Ascending aorta (tissue), 2 donors: ENCODE measurements at regions not wholly inside any gene's neighbourhood (a gene's known extent, or its start where the extent isn't known, plus 50 kb on each side); places are given as distances from the start of the nearest gene placed in this dataset.

Experiments
- DNase-seq, 2 donors: peaks; one replicate each; pipeline ENCODE4 v3.0.0-alpha.2; 2019; ENCODE audit warnings: low spot score in 2 of 2
- H3K27ac ChIP-seq, 2 donors: fragments of 200-600 bp; sonication (generic); one replicate each; pipeline ENCODE4 v1.5.1; 2016 to 2017; ENCODE audit warnings: mild to moderate bottlenecking in 1 of 2
- H3K27me3 ChIP-seq: fragments of 200-600 bp; sonication (generic); one replicate; pipeline ENCODE4 v1.5.1; 2017
- H3K36me3 ChIP-seq, 2 donors: fragments of 200-600 bp; sonication (generic); one replicate each; pipeline ENCODE4 v1.5.1; 2016
- H3K4me1 ChIP-seq, 2 donors: fragments of 200-600 bp; sonication (generic); one replicate each; pipeline ENCODE4 v1.5.1; 2016 to 2017; ENCODE audit warnings: mild to moderate bottlenecking in 1 of 2
- H3K4me3 ChIP-seq, 2 donors: fragments of 200-600 bp; sonication (generic); one replicate each; pipeline ENCODE4 v1.5.1; 2016 to 2017; ENCODE audit warnings: mild to moderate bottlenecking in 1 of 2
- H3K9me3 ChIP-seq, 2 donors: fragments of 200-600 bp; sonication (generic); one replicate each; pipeline ENCODE4 v1.5.1; 2016
- CTCF ChIP-seq, 3 experiments: fragments of 200-600 bp in 2 of 3; fragments of 450-650 bp in 1 of 3; sonication (generic) in 2 of 3; IDR thresholded peaks; one replicate each; pipeline ENCODE4 v1.5.1; 2016 to 2019; ENCODE audit warnings: antibody characterized with exemption in 3 of 3, mild to moderate bottlenecking in 1 of 3, moderate library complexity in 1 of 3
- intact Hi-C: fragments of 100-400 bp; cut with DNase I; formaldehyde crosslinking; loops from one replicate; pipeline ENCODE4 v1.15.1; 2023

DNA sequence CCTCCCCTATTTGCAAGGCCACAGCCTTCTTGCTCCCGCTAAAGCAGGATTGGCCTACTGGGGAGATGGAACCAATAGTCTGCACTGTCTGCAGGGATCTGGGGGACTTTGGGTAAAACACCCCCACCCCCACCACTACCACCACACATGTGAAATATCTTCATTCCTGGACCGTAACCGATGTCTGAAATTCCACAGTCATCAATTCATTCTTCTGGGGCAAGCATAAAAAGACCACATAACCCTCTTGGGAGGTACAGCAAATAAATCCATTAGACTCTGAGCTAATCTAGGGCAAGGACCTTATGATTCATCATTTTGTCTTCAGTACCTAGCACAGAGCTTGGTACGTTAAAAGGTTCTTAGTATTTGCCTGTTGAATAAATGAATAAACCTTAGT lies 307.8 kb downstream of the GPAM start:
- Histone ChIP-seq H3K4me3 (no peak overlapping the region), H3K4me1 (no peaks in the 10 kb centered on the region), H3K27ac (no peak overlapping the region), H3K27me3 (no peaks in the 10 kb centered on the region), H3K36me3 (no peaks in the 10 kb centered on the region), H3K9me3 (no peaks in the 10 kb centered on the region)
- DNase-seq, result no peak
- TF ChIP-seq CTCF (IDR thresholded peaks at IDR 0.05), result no peak
- intact Hi-C loops, result no loop called here

DNA sequence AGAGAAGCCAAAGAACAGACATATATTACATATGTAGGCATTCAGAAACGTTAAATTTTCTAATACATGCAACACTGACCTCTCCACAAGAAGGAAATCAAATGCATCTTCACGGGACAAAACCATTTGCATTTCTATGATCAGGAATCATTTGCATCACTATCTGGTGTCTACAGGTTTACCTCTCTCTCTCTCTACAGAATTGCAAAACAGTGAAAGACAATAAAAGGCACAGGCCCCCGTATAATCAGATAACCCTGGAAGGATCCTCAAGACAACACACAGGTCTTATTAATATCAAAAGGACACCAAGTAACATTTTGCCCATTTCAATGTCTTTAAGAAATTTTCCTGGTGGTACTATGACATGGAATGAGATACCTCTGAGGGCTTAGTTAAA lies 306.3 kb downstream of the GPAM start:
- no peak for DNase-seq
- intact Hi-C loops, result no loop called here
- no peak overlapping the region for H3K27ac ChIP-seq
- no peaks in the 10 kb centered on the region for H3K36me3 ChIP-seq
- no peaks in the 10 kb centered on the region for H3K4me1 ChIP-seq
- H3K9me3 ChIP-seq, result no peaks in the 10 kb centered on the region
- H3K4me3 ChIP-seq, result no peak overlapping the region
- TF ChIP-seq CTCF (IDR thresholded peaks at IDR 0.05), result no peak
- H3K27me3 ChIP-seq, result no peaks in the 10 kb centered on the region

DNA sequence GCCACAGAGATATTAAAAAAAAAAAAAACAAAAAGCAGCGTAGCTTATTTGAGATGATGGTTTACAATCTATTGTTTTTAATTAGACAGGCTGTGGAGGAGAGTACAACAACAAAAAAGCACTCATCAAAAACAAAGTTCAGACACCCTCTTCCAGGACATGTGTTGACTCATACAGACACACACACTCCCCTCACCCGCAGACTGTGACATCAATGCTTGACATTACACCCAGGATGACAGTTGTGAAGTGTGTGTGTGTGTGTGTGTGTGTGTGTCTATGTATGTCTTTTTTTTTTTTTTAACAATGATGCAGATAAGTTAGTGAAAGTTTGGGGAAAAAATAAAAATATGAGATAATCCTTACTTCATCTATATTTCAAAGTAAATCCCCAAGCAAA lies 303.6 kb downstream of the GPAM start:
- Histone ChIP-seq H3K27me3 (no peaks in the 10 kb centered on the region), H3K4me3 (no peak overlapping the region), H3K9me3 (no peaks in the 10 kb centered on the region), H3K36me3 (no peaks in the 10 kb centered on the region), H3K27ac (no peak overlapping the region), H3K4me1 (no peaks in the 10 kb centered on the region)
- no peak for DNase-seq
- TF ChIP-seq CTCF (IDR thresholded peaks at IDR 0.05), result no peak
- intact Hi-C loops, result no loop called here

DNA sequence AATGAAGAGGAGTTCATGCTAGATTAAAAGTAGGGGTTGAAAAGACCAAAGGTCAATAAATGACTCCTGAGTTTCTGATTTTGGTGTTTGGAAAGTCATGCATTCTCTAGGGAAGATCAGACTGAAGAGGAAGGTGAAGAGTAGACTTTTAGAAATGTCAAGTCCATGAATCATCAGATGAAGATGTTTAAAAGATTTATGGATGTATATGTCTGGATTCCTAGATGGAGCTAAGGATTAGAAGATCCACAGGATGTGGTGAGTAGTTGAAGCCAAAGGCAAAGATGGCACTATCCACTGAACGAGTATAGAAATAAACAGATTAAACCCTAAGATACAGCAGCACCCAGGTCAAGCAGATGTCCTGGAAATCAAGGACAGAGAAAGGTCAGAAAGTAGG lies 298.5 kb downstream of the GPAM start:
- intact Hi-C loops, result no loop called here
- Histone ChIP-seq H3K27ac (no peak overlapping the region), H3K4me1 (no peaks in the 10 kb centered on the region), H3K36me3 (no peaks in the 10 kb centered on the region), H3K4me3 (no peak overlapping the region), H3K27me3 (no peaks in the 10 kb centered on the region), H3K9me3 (no peaks in the 10 kb centered on the region)
- no peak for DNase-seq
- TF ChIP-seq CTCF (IDR thresholded peaks at IDR 0.05), result no peak

DNA sequence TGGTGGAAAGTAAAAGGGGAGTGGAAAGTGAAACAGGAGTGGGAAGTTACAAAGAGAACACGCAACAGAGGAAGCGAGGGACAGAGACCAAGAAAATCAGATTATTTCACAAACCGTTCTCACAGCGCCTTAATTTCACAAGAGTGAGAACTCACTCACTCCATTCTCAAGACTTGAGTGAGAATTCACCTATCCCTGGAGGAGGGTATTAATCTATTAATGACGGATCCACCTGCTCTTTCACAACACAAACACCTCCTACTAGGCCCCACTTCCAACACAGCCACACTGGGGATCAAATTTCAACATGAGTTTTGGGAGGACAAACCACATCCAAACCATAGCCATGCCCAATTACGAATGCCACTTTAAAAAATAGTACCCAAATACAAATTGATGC lies 297.6 kb downstream of the GPAM start:
- no peaks in the 10 kb centered on the region for H3K36me3 ChIP-seq
- no peaks in the 10 kb centered on the region for H3K4me1 ChIP-seq
- H3K27me3 ChIP-seq, result no peaks in the 10 kb centered on the region
- no peaks in the 10 kb centered on the region for H3K9me3 ChIP-seq
- no peak overlapping the region for H3K27ac ChIP-seq
- TF ChIP-seq CTCF (IDR thresholded peaks at IDR 0.05), result no peak
- intact Hi-C loops, result no loop called here
- DNase-seq, result no peak
- no peak overlapping the region for H3K4me3 ChIP-seq

- Histone ChIP-seq H3K27ac (no peak overlapping the region), H3K27me3 (no peaks in the 10 kb centered on the region), H3K4me1 (no peaks in the 10 kb centered on the region), H3K36me3 (no peaks in the 10 kb centered on the region), H3K4me3 (no peak overlapping the region), H3K9me3 (no peaks in the 10 kb centered on the region)
- no peak for DNase-seq
- intact Hi-C loops, result no loop called here
- no peak for TF ChIP-seq CTCF (IDR thresholded peaks at IDR 0.05)
Measured at GRCh38 chr10:111887266-111887665, 296.3 kb downstream of the GPAM start.
